ENCODE measurements at regions not wholly inside any gene's neighbourhood (a gene's known extent, or its start where the extent isn't known, plus 50 kb on each side); places are given as distances from the start of the nearest gene placed in this dataset.

GRCh38 chr5:104130320-104130719 lies 567.7 kb upstream of the NUDT12 start:
- Histone ChIP-seq H3K79me2 (ENCODE audit: insufficient read depth) (no peaks in the 10 kb centered on the region), H3K9me2 (no peaks in the 10 kb centered on the region), H3K4me3 (ENCODE audit: low read depth in 2 of 2, low read length in 1 of 2) (no peak overlapping the region), H3F3A (replicated peaks; ENCODE audit: insufficient read depth) (no peaks in the 10 kb centered on the region), H3K4me1 (ENCODE audit: control insufficient read depth in 1 of 2, insufficient read depth in 2 of 2, low read depth in 1 of 2, low read length in 1 of 2) (no peaks in the 10 kb centered on the region), H3K4me2 (no peak overlapping the region), H3K27ac (ENCODE audit: low read depth in 2 of 2, low read length in 1 of 2) (no peak overlapping the region), H4K20me1 (ENCODE audit: insufficient read depth) (no peaks in the 10 kb centered on the region), H3K9ac (no peak overlapping the region), H2AFZ (ENCODE audit: low read depth) (no peak overlapping the region), H3K36me3 (replicated peaks in 1 of 2; ENCODE audit: control insufficient read depth in 1 of 2, insufficient read depth in 2 of 2, low read length in 1 of 2) (no peaks in the 10 kb centered on the region), H3K27me3 (ENCODE audit: insufficient read depth) (no peaks in the 10 kb centered on the region), H3K9me3 (no peaks in the 10 kb centered on the region)
- ChIA-PET POLR2A (no interaction called here), CTCF (no interaction called here)
- 76% methylated on average over 3 of the region's 3 CpGs for WGBS (ENCODE audit: low lambda C conversion rate)
- no peak for TF ChIP-seq CTCF (IDR thresholded peaks at IDR 0.05)
- no peak for TF ChIP-seq EZH2phosphoT487 (IDR thresholded peaks at IDR 0.05; ENCODE audit: borderline replicate concordance, low read depth)
- TF ChIP-seq POLR2AphosphoS5 (IDR thresholded peaks at IDR 0.05; ENCODE audit: low read depth, low read length): no peak
- TF ChIP-seq RCOR1 (IDR thresholded peaks at IDR 0.05; ENCODE audit: low read length): no peak
- TF ChIP-seq REST (IDR thresholded peaks at IDR 0.05; ENCODE audit: low read depth, low read length): no peak
- DNase-seq: no peak

GRCh38 chr5:104128348-104128747 lies 565.8 kb upstream of the NUDT12 start:
- TF ChIP-seq USF1 (IDR thresholded peaks at IDR 0.05; ENCODE audit: borderline replicate concordance, low read depth) (no peak), TEAD4 (IDR thresholded peaks at IDR 0.05; ENCODE audit: borderline replicate concordance, insufficient read depth) (no peak)
- Histone ChIP-seq H3K79me2 (ENCODE audit: insufficient read depth) (no peaks in the 10 kb centered on the region), H3K9me2 (no peaks in the 10 kb centered on the region; the same call in 1 of the 2 replicates), H3K4me2 (no peak overlapping the region), H3K27ac (ENCODE audit: low read depth in 2 of 2, low read length in 1 of 2) (no peak overlapping the region), H4K20me1 (ENCODE audit: insufficient read depth) (no peaks in the 10 kb centered on the region), H3F3A (replicated peaks; ENCODE audit: insufficient read depth) (no peaks in the 10 kb centered on the region), H3K9ac (no peak overlapping the region), H3K4me1 (ENCODE audit: control insufficient read depth in 1 of 2, insufficient read depth in 2 of 2, low read depth in 1 of 2, low read length in 1 of 2) (no peaks in the 10 kb centered on the region), H3K27me3 (ENCODE audit: insufficient read depth) (no peaks in the 10 kb centered on the region), H2AFZ (ENCODE audit: low read depth) (no peak overlapping the region), H3K36me3 (replicated peaks in 1 of 2; ENCODE audit: control insufficient read depth in 1 of 2, insufficient read depth in 2 of 2, low read length in 1 of 2) (no peaks in the 10 kb centered on the region), H3K4me3 (ENCODE audit: low read depth in 2 of 2, low read length in 1 of 2) (no peak overlapping the region), H3K9me3 (no peaks in the 10 kb centered on the region)
- no peak for DNase-seq
- POLR2A ChIA-PET: no interaction called here
- CTCF ChIA-PET: interaction anchor here (0.9 kb wide), 1 partner anchor 11 kb away, joined by 5 read pairs; no protein-coding TSS in a partner anchor
- 80% methylated on average over 5 of the region's 5 CpGs for WGBS (ENCODE audit: low lambda C conversion rate)
